Fibroblast of lung (primary cell): ENCODE measurements at regions not wholly inside any gene's neighbourhood (a gene's known extent, or its start where the extent isn't known, plus 50 kb on each side); places are given as distances from the start of the nearest gene placed in this dataset.

Source experiments
- DNase-seq, 2 donors: peaks; one replicate each; pipeline versions ENCODE4 v3.0.0 to v3.0.0-alpha.2; 2010; ENCODE audit warnings: low read depth in 2 of 2
- H2AFZ ChIP-seq: 2 replicates; pipeline ENCODE4 v1.5.1; 2012; ENCODE audit warnings: low read length, control low read depth, inconsistent platforms
- H3K27ac ChIP-seq: 2 replicates; pipeline ENCODE4 v1.5.1; 2011; ENCODE audit warnings: low read length, control low read depth; ENCODE audit not compliant: insufficient read depth
- H3K27me3 ChIP-seq: 2 replicates; pipeline ENCODE4 v1.5.1; 2011; ENCODE audit warnings: mild to moderate bottlenecking, low read length; ENCODE audit not compliant: control insufficient read depth, insufficient read depth
- H3K36me3 ChIP-seq: 2 replicates; pipeline ENCODE4 v1.5.1; 2011; ENCODE audit warnings: low read length; ENCODE audit not compliant: control insufficient read depth, insufficient read depth
- H3K4me1 ChIP-seq: 2 replicates; pipeline ENCODE4 v1.5.1; 2011; ENCODE audit warnings: low read length; ENCODE audit not compliant: control insufficient read depth, insufficient read depth; ENCODE audit errors: extremely low read depth
- H3K4me2 ChIP-seq: 2 replicates; pipeline ENCODE4 v1.5.1; 2011; ENCODE audit warnings: low read length, control low read depth; ENCODE audit not compliant: insufficient read depth; ENCODE audit errors: extremely low read depth
- H3K4me3 ChIP-seq, 4 experiments: fragments of 200-600 bp in 1 of 4; sonication (generic) in 1 of 4; replicated peaks in 1 of 4; 2 replicates each; pipeline ENCODE4 v1.5.1; 2011 to 2016; ENCODE audit warnings: low read length in 4 of 4, low read depth in 3 of 4, mild to moderate bottlenecking in 3 of 4, control low read depth in 2 of 4, inconsistent platforms in 1 of 4, mixed read lengths in 1 of 4; ENCODE audit not compliant: insufficient read depth in 1 of 4; ENCODE audit errors: control extremely low read depth in 1 of 4
- H3K79me2 ChIP-seq: 2 replicates; pipeline ENCODE4 v1.5.1; 2012; ENCODE audit warnings: mild to moderate bottlenecking, low read length, inconsistent platforms; ENCODE audit not compliant: control insufficient read depth, insufficient read depth
- H3K9ac ChIP-seq: 2 replicates; pipeline ENCODE4 v1.5.1; 2011; ENCODE audit warnings: mild to moderate bottlenecking, low read length, control low read depth; ENCODE audit not compliant: insufficient read depth
- H3K9me3 ChIP-seq: 2 replicates; pipeline ENCODE4 v1.5.1; 2012; ENCODE audit warnings: low read depth, low read length; ENCODE audit not compliant: control insufficient read depth, insufficient read depth
- H4K20me1 ChIP-seq: 2 replicates; pipeline ENCODE4 v1.5.1; 2011; ENCODE audit warnings: low read length; ENCODE audit not compliant: control insufficient read depth, insufficient read depth; ENCODE audit errors: extremely low read depth
- EZH2 ChIP-seq: IDR thresholded peaks from 2 replicates; pipeline ENCODE4 v1.5.1; 2012; ENCODE audit warnings: low read length, control low read depth, mild to moderate bottlenecking; ENCODE audit errors: missing control alignments
- TF ChIP-seq, protein P1 (sequence below), 2 donors: IDR thresholded peaks in 1 of 2; conservative IDR thresholded peaks in 1 of 2; 1 replicate in 1 of 2; 2 replicates in 1 of 2; pipeline ENCODE4 v1.5.1; 2011 to 2012; ENCODE audit warnings: low read length in 2 of 2, control low read depth in 1 of 2, inconsistent platforms in 1 of 2, low read depth in 1 of 2, mild to moderate bottlenecking in 1 of 2

DNA sequence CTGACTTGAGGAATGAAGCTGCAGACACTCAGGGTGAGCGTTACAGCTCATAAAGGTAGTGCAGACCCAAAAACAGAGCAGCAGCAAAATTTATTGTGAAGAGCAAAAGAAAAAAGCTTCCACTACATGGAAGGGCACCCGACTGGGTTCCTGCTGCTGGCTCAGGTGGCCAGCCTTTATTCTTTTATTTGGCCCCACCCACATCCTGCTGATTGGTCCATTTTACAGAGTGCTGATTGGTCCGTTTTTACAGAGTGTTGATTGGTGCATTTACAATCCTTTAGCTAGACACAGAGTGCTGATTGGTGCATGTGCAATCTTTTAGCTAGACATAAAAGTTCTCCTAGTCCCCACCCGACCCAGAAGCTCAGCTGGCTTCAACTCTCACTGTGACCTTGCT, 95.3 kb upstream of the STMND1 start:
- Histone ChIP-seq H3K27ac (no peak overlapping the region), H2AFZ (no peak overlapping the region), H3K4me2 (no peak overlapping the region), H3K4me1 (no peaks in the 10 kb centered on the region), H3K9me3 (no peaks in the 10 kb centered on the region), H3K27me3 (no peaks in the 10 kb centered on the region), H3K79me2 (no peaks in the 10 kb centered on the region), H3K4me3 (no peak overlapping the region), H3K9ac (no peak overlapping the region), H3K36me3 (no peaks in the 10 kb centered on the region), H4K20me1 (no peaks in the 10 kb centered on the region)
- TF ChIP-seq, protein P1, sequence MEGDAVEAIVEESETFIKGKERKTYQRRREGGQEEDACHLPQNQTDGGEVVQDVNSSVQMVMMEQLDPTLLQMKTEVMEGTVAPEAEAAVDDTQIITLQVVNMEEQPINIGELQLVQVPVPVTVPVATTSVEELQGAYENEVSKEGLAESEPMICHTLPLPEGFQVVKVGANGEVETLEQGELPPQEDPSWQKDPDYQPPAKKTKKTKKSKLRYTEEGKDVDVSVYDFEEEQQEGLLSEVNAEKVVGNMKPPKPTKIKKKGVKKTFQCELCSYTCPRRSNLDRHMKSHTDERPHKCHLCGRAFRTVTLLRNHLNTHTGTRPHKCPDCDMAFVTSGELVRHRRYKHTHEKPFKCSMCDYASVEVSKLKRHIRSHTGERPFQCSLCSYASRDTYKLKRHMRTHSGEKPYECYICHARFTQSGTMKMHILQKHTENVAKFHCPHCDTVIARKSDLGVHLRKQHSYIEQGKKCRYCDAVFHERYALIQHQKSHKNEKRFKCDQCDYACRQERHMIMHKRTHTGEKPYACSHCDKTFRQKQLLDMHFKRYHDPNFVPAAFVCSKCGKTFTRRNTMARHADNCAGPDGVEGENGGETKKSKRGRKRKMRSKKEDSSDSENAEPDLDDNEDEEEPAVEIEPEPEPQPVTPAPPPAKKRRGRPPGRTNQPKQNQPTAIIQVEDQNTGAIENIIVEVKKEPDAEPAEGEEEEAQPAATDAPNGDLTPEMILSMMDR (conservative IDR thresholded peaks at IDR 0.05 in 1 of 2, IDR thresholded peaks at IDR 0.05 in 1 of 2; ENCODE audit: low read depth in 1 of 2, low read length in 2 of 2) = no peak
- no peak for TF ChIP-seq EZH2
- DNase-seq = no peak

DNA sequence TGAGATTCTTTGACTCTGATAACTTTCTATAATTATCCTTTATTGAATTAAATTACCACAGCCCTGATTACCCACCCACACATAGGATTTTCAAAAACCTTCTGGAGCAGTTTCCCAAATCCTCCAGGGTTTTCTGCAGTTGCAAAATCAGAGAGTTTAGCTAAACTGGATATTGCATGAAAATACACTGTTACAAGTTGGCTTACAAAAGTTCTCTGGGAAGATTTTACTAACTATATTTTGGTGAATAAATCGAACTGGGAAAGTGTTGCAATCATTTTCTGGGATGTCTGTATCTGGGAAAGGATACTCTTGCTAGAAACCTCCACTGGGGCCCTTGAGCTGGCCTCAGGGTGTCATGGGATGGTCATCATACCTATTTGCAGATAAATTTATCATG, 97.6 kb upstream of the STMND1 start:
- no peak overlapping the region for H3K27ac ChIP-seq
- no peaks in the 10 kb centered on the region for H3K79me2 ChIP-seq
- H3K4me1 ChIP-seq = peaks cover 6% of the 10 kb centered on the region
- H3K4me2 ChIP-seq = no peak overlapping the region
- no peak overlapping the region for H3K9ac ChIP-seq
- no peak overlapping the region for H2AFZ ChIP-seq
- H3K9me3 ChIP-seq = no peaks in the 10 kb centered on the region
- DNase-seq = peak in 1 of 2 donors; percentile 33
- no peaks in the 10 kb centered on the region for H4K20me1 ChIP-seq
- H3K36me3 ChIP-seq = no peaks in the 10 kb centered on the region
- no peaks in the 10 kb centered on the region for H3K27me3 ChIP-seq
- H3K4me3 ChIP-seq = no peak overlapping the region
- no peak for TF ChIP-seq EZH2
- TF ChIP-seq, protein P1 (conservative IDR thresholded peaks at IDR 0.05 in 1 of 2, IDR thresholded peaks at IDR 0.05 in 1 of 2; ENCODE audit: low read depth in 1 of 2, low read length in 2 of 2) = no peak

DNA sequence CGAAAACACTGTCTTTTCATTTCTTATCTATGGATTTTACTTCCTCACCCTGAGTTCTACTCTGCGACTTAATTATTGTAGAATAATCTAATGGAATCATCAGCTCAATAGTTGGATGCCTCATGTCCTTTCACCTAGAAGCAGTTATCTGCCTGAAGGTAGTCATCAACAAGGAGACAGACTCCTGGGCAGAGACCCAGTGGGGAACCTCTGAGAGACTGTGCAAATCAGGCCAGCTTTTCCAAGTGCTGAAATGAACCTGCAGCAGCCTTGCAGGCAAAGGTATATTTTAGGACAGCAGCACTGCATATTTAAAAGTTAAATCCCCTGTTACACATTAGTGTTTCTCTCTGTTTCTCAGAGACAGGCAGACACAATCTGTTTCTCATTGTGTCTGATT, 99.7 kb upstream of the STMND1 start:
- no peak overlapping the region for H3K4me3 ChIP-seq
- H3K4me2 ChIP-seq = no peak overlapping the region
- TF ChIP-seq, protein P1 (conservative IDR thresholded peaks at IDR 0.05 in 1 of 2, IDR thresholded peaks at IDR 0.05 in 1 of 2; ENCODE audit: low read depth in 1 of 2, low read length in 2 of 2) = no peak
- no peak for TF ChIP-seq EZH2
- no peak overlapping the region for H2AFZ ChIP-seq
- H3K27me3 ChIP-seq = no peaks in the 10 kb centered on the region
- no peak for DNase-seq
- no peaks in the 10 kb centered on the region for H3K36me3 ChIP-seq
- no peaks in the 10 kb centered on the region for H3K9me3 ChIP-seq
- no peaks in the 10 kb centered on the region for H3K79me2 ChIP-seq
- no peak overlapping the region for H3K9ac ChIP-seq
- H4K20me1 ChIP-seq = no peaks in the 10 kb centered on the region
- peaks cover 11% of the 10 kb centered on the region for H3K4me1 ChIP-seq
- no peak overlapping the region for H3K27ac ChIP-seq
